ENCODE measurements at regions not wholly inside any gene's neighbourhood (a gene's known extent, or its start where the extent isn't known, plus 50 kb on each side); places are given as distances from the start of the nearest gene placed in this dataset.

GRCh38 chr7:50836646-50837045 is 54.0 kb upstream of the GRB10 start:
- Histone ChIP-seq H3K4me3 (no peak overlapping the region), H3K27ac (no peak overlapping the region), H3K27me3 (replicated peaks; ENCODE audit: insufficient read depth) (no peaks in the 10 kb centered on the region), H3K4me1 (ENCODE audit: control insufficient read depth in 1 of 2, low read depth in 2 of 2) (peaks cover 7 to 28% of the 10 kb centered on the region in 2 donors), H3K9me3 (no peaks in the 10 kb centered on the region), H3K36me3 (no peaks in the 10 kb centered on the region)
- DNase-seq (ENCODE audit: low spot score) (no peak), ATAC-seq (ENCODE audit: insufficient number of reproducible peaks, low FRiP score, low read depth) (no peak)
- TF ChIP-seq CTCF (IDR thresholded peaks at IDR 0.05): no peak

GRCh38 chr7:50835156-50835555 is 52.5 kb upstream of the GRB10 start:
- H3K4me1 ChIP-seq (ENCODE audit: control insufficient read depth in 1 of 2, low read depth in 2 of 2): peaks cover 7 to 28% of the 10 kb centered on the region in 2 donors
- H3K27me3 ChIP-seq (replicated peaks; ENCODE audit: insufficient read depth): no peaks in the 10 kb centered on the region
- H3K27ac ChIP-seq: no peak overlapping the region
- H3K9me3 ChIP-seq: no peaks in the 10 kb centered on the region
- DNase-seq (ENCODE audit: low spot score) (no peak), ATAC-seq (ENCODE audit: insufficient number of reproducible peaks, low FRiP score, low read depth) (no peak)
- no peaks in the 10 kb centered on the region for H3K36me3 ChIP-seq
- H3K4me3 ChIP-seq: no peak overlapping the region
- no peak for TF ChIP-seq CTCF (IDR thresholded peaks at IDR 0.05)

GRCh38 chr7:50834679-50835078 is 52.0 kb upstream of the GRB10 start:
- Histone ChIP-seq H3K27ac (no peak overlapping the region), H3K36me3 (no peaks in the 10 kb centered on the region), H3K27me3 (replicated peaks; ENCODE audit: insufficient read depth) (no peaks in the 10 kb centered on the region), H3K4me1 (ENCODE audit: control insufficient read depth in 1 of 2, low read depth in 2 of 2) (peaks cover 6 to 27% of the 10 kb centered on the region in 2 donors), H3K4me3 (no peak overlapping the region), H3K9me3 (no peaks in the 10 kb centered on the region)
- ATAC-seq (ENCODE audit: insufficient number of reproducible peaks, low FRiP score, low read depth): no peak
- no peak for TF ChIP-seq CTCF (IDR thresholded peaks at IDR 0.05)
- DNase-seq (ENCODE audit: low spot score): no peak

- DNase-seq (ENCODE audit: low spot score) (no peak), ATAC-seq (ENCODE audit: insufficient number of reproducible peaks, low FRiP score, low read depth) (no peak)
- Histone ChIP-seq H3K4me3 (no peak overlapping the region), H3K9me3 (no peaks in the 10 kb centered on the region), H3K27ac (no peak overlapping the region), H3K27me3 (replicated peaks; ENCODE audit: insufficient read depth) (no peaks in the 10 kb centered on the region), H3K4me1 (ENCODE audit: control insufficient read depth in 1 of 2, low read depth in 2 of 2) (peaks cover 0 to 21% of the 10 kb centered on the region in 2 donors), H3K36me3 (no peaks in the 10 kb centered on the region)
- TF ChIP-seq CTCF (IDR thresholded peaks at IDR 0.05): no peak
Measured at GRCh38 chr7:50834031-50834535, 51.4 kb upstream of the GRB10 start.

- H3K36me3 ChIP-seq: no peaks in the 10 kb centered on the region
- no peak for ATAC-seq (ENCODE audit: insufficient number of reproducible peaks, low FRiP score, low read depth)
Measured at GRCh38 chr7:50832744-50833143, 50.0 kb upstream of the GRB10 start.

More at GRCh38 chr7:50832744-50833143, 50.0 kb upstream of the GRB10 start:
- no peak overlapping the region for H3K4me3 ChIP-seq
- DNase-seq (ENCODE audit: low spot score): no peak
- no peak overlapping the region for H3K27ac ChIP-seq
- peaks cover 0 to 8% of the 10 kb centered on the region in 2 donors for H3K4me1 ChIP-seq (ENCODE audit: control insufficient read depth in 1 of 2, low read depth in 2 of 2)
- H3K9me3 ChIP-seq: no peaks in the 10 kb centered on the region
- TF ChIP-seq CTCF (IDR thresholded peaks at IDR 0.05): no peak
- H3K27me3 ChIP-seq (replicated peaks; ENCODE audit: insufficient read depth): no peaks in the 10 kb centered on the region

All from thoracic aorta (tissue), 2 donors.